ENCODE measurements at regions not wholly inside any gene's neighbourhood (a gene's known extent, or its start where the extent isn't known, plus 50 kb on each side); places are given as distances from the start of the nearest gene placed in this dataset.

DNA sequence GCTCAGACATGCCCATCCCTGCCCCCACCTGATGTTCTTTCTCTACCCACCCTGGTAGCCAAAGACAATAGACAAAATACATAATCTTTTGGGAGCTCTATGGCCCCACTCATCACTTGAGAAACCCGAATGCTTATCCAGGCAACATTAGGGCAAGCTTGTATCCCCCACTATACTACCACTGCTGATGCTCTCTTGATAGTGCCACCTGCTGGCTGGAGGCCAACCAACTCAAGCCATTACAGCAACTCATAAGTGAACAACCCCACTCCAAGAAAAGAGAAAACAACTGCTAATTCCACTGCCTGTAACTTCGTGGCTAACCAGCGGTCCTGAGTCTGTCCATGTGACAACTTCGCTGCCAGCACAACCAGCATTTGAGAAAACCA lies 342.5 kb upstream of the TGFBR2 start:
- DNase-seq (ENCODE audit: low spot score) = no peak
- Mint-ChIP-seq H3K36me3 (ENCODE audit: low read depth, unreplicated experiment) (no peaks in the 10 kb centered on the region), H3K27me3 (ENCODE audit: unreplicated experiment) (peaks cover 8% of the 10 kb centered on the region), H3K9me3 (ENCODE audit: unreplicated experiment) (no peaks in the 10 kb centered on the region), H3K4me1 (ENCODE audit: unreplicated experiment) (peaks cover 8% of the 10 kb centered on the region), H3K4me3 (ENCODE audit: unreplicated experiment) (no peak overlapping the region), H3K27ac (ENCODE audit: unreplicated experiment) (no peak overlapping the region)
- TF ChIP-seq CTCF (IDR thresholded peaks at IDR 0.05; ENCODE audit: unreplicated experiment) = no peak

- Mint-ChIP-seq H3K36me3 (ENCODE audit: low read depth, unreplicated experiment) (no peaks in the 10 kb centered on the region), H3K9me3 (ENCODE audit: unreplicated experiment) (no peaks in the 10 kb centered on the region), H3K27ac (ENCODE audit: unreplicated experiment) (no peak overlapping the region), H3K27me3 (ENCODE audit: unreplicated experiment) (peaks cover 8% of the 10 kb centered on the region), H3K4me1 (ENCODE audit: unreplicated experiment) (peaks cover 4% of the 10 kb centered on the region), H3K4me3 (ENCODE audit: unreplicated experiment) (no peak overlapping the region)
- no peak for TF ChIP-seq CTCF (IDR thresholded peaks at IDR 0.05; ENCODE audit: unreplicated experiment)
- DNase-seq (ENCODE audit: low spot score) = no peak
Measured at GRCh38 chr3:30266524-30266923, 339.9 kb upstream of the TGFBR2 start.

DNA sequence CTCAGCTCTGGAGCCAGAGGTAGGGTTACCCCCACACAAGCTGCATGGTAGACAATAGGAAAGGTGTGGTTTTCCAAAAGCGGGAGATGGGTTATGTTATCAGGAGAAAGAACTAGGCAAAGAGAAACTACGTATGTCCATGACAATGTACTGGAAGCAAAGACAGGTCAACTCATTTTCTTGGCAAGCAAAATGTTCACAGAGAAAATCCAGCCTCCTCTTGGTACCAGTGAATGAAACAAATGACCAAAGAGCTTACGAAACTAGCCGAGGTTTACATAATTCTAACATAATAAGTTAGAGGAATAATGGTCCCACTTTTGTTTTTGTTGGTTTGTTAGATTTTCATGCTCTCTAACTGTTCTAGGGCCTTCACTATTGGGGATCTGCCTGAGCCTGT lies 338.1 kb upstream of the TGFBR2 start:
- H3K4me3 Mint-ChIP-seq (ENCODE audit: unreplicated experiment) = no peak overlapping the region
- H3K36me3 Mint-ChIP-seq (ENCODE audit: low read depth, unreplicated experiment) = no peaks in the 10 kb centered on the region
- no peaks in the 10 kb centered on the region for H3K9me3 Mint-ChIP-seq (ENCODE audit: unreplicated experiment)
- no peak overlapping the region for H3K27ac Mint-ChIP-seq (ENCODE audit: unreplicated experiment)
- H3K27me3 Mint-ChIP-seq (ENCODE audit: unreplicated experiment) = peaks cover 6% of the 10 kb centered on the region
- H3K4me1 Mint-ChIP-seq (ENCODE audit: unreplicated experiment) = peaks cover 4% of the 10 kb centered on the region
- no peak for DNase-seq (ENCODE audit: low spot score)
- TF ChIP-seq CTCF (IDR thresholded peaks at IDR 0.05; ENCODE audit: unreplicated experiment) = no peak

- Mint-ChIP-seq H3K27ac (ENCODE audit: unreplicated experiment) (no peak overlapping the region), H3K27me3 (ENCODE audit: unreplicated experiment) (no peaks in the 10 kb centered on the region), H3K4me1 (ENCODE audit: unreplicated experiment) (no peaks in the 10 kb centered on the region), H3K9me3 (ENCODE audit: unreplicated experiment) (no peaks in the 10 kb centered on the region), H3K36me3 (ENCODE audit: low read depth, unreplicated experiment) (no peaks in the 10 kb centered on the region), H3K4me3 (ENCODE audit: unreplicated experiment) (no peak overlapping the region)
- DNase-seq (ENCODE audit: low spot score) = no peak
- TF ChIP-seq CTCF (IDR thresholded peaks at IDR 0.05; ENCODE audit: unreplicated experiment) = no peak
Measured at GRCh38 chr3:30269751-30270445, 336.5 kb upstream of the TGFBR2 start.

- H3K9me3 Mint-ChIP-seq (ENCODE audit: unreplicated experiment) = no peaks in the 10 kb centered on the region
- no peak for TF ChIP-seq CTCF (IDR thresholded peaks at IDR 0.05; ENCODE audit: unreplicated experiment)
- no peak overlapping the region for H3K27ac Mint-ChIP-seq (ENCODE audit: unreplicated experiment)
- no peaks in the 10 kb centered on the region for H3K4me1 Mint-ChIP-seq (ENCODE audit: unreplicated experiment)
- DNase-seq (ENCODE audit: low spot score) = no peak
- H3K4me3 Mint-ChIP-seq (ENCODE audit: unreplicated experiment) = no peak overlapping the region
- no peaks in the 10 kb centered on the region for H3K36me3 Mint-ChIP-seq (ENCODE audit: low read depth, unreplicated experiment)
- H3K27me3 Mint-ChIP-seq (ENCODE audit: unreplicated experiment) = no peaks in the 10 kb centered on the region
Measured at GRCh38 chr3:30271781-30272180, 334.6 kb upstream of the TGFBR2 start.
